ENCODE measurements at regions not wholly inside any gene's neighbourhood (a gene's known extent, or its start where the extent isn't known, plus 50 kb on each side); places are given as distances from the start of the nearest gene placed in this dataset.

DNA sequence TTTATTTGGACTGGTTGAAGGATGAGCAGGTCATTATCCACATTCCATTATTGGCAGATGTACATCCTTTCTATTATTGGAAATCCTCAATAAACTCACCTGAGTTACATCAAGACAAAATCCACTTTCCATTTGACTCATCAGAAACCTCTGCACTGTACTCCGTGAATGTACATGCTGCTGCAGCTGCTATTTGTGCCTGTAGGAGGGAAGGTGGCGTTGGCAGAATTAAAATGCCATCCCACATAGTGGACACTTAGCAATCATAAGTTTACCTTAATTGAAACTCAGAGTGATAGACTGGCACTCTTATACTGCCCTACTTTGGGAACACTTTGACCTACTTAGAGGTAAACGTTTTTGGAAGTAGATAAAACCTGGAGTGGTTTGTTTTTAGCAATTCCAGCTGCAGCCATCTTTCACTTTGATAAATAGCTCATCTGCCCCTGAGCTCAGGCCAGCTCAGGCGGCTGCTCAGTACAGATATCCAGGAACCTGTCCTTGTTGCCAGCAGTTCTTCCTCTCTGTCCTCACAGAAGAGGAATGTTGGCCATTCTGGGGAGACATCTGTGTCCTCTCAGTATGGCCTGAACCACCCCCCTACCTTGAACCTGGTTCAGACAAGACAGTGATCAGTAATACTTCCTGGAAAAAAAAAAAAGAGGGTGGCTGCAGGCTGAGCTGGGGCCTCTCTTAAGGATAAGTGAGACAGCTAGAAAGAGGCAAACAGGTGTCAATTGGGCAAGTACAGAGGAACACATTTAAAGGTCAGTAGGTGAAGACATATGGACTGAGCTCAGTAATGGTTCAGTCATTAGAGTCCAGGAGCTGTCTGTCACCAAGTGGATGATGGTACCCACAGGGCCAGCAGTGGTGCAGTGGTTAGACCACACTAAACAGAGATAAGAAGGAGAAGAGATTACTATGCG is 153.4 kb upstream of the UMPS start:
- Histone ChIP-seq H3K9ac (ENCODE audit: insufficient read depth, low read length, poor library complexity, severe bottlenecking) (no peak overlapping the region), H3K27me3 (ENCODE audit: control insufficient read depth in 2 of 2, insufficient read depth in 2 of 2, low read length in 2 of 2) (no peaks in the 10 kb centered on the region), H3K79me2 (ENCODE audit: insufficient read depth, low read length) (no peaks in the 10 kb centered on the region), H3K4me3 (replicated peaks in 1 of 3; ENCODE audit: low read depth in 2 of 3, low read length in 3 of 3) (no peak overlapping the region), H4K20me1 (ENCODE audit: insufficient read depth, low read length) (no peaks in the 10 kb centered on the region), H3K27ac (ENCODE audit: low read depth in 1 of 2, low read length in 2 of 2) (no peak overlapping the region), H3K36me3 (replicated peaks in 1 of 2; ENCODE audit: control insufficient read depth in 1 of 2, insufficient read depth in 2 of 2, low read length in 2 of 2) (no peaks in the 10 kb centered on the region), H3K4me2 (replicated peaks; ENCODE audit: extremely low read depth, low read length, poor library complexity, severe bottlenecking) (no peak overlapping the region), H3K4me1 (ENCODE audit: control insufficient read depth in 1 of 2, insufficient read depth in 2 of 2, low read length in 2 of 2) (no peaks in the 10 kb centered on the region), H2AFZ (ENCODE audit: insufficient read depth, low read depth, low read length, poor library complexity, severe bottlenecking) (no peak overlapping the region), H3K9me3 (replicated peaks in 1 of 2; ENCODE audit: control insufficient read depth in 1 of 2, insufficient read depth in 1 of 2, low read length in 2 of 2) (no peaks in the 10 kb centered on the region)
- Mint-ChIP-seq H3K4me3 (no peak overlapping the region), H3K27me3 (ENCODE audit: low read depth in 3 of 3) (peaks cover 0 to 6% (median 6%) of the 10 kb centered on the region in 3 donors), H3K27ac (peak overlapping the region in 1 of 7 donors; percentile 50), H3K36me3 (no peaks in the 10 kb centered on the region), H3K4me1 (peaks cover 1% of the 10 kb centered on the region), H3K9me3 (no peaks in the 10 kb centered on the region)
- no peak for DNase-seq
- no CpG with 5 or more reads among the region's 5 CpGs for WGBS (ENCODE audit: insufficient coverage)
- TF ChIP-seq, protein P1, sequence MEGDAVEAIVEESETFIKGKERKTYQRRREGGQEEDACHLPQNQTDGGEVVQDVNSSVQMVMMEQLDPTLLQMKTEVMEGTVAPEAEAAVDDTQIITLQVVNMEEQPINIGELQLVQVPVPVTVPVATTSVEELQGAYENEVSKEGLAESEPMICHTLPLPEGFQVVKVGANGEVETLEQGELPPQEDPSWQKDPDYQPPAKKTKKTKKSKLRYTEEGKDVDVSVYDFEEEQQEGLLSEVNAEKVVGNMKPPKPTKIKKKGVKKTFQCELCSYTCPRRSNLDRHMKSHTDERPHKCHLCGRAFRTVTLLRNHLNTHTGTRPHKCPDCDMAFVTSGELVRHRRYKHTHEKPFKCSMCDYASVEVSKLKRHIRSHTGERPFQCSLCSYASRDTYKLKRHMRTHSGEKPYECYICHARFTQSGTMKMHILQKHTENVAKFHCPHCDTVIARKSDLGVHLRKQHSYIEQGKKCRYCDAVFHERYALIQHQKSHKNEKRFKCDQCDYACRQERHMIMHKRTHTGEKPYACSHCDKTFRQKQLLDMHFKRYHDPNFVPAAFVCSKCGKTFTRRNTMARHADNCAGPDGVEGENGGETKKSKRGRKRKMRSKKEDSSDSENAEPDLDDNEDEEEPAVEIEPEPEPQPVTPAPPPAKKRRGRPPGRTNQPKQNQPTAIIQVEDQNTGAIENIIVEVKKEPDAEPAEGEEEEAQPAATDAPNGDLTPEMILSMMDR (IDR thresholded peaks at IDR 0.05) = no peak
- intact Hi-C loops (cut with micrococcal nuclease) = no loop called here

DNA sequence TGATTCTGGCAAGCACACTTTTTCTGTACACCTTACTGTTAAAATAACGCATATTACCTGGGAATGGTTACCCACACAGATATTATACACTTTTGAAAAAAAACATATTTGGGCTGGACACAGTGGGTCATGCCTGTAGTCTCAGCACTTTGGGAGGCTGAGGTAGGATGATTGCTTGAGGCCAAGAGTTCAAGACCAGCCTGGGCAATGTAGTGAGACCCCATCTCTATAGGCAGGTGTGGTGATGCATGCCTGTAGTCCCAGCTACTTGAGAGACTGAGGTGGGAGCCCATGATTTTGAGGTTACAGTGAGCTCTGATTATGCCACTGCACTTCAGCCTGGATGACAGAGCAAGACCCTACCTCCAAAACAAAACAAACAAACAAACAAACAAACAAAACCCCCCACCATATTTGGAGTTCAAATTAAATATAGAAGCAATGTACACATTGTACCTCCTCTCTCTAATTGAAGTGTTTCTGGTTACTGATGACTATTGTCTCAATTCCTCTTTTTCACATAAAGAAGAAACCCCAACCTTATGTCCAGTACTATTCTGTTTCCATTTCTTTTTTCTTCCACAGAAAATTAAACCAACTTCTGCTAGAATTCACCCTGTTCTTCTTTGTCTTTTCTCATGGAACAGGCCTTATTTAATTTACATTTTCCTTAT is 152.6 kb upstream of the UMPS start:
- peaks cover 1% of the 10 kb centered on the region for H3K4me1 Mint-ChIP-seq
- H3K27me3 ChIP-seq (ENCODE audit: control insufficient read depth in 2 of 2, insufficient read depth in 2 of 2, low read length in 2 of 2) = no peaks in the 10 kb centered on the region
- no peak overlapping the region for H2AFZ ChIP-seq (ENCODE audit: insufficient read depth, low read depth, low read length, poor library complexity, severe bottlenecking)
- H3K79me2 ChIP-seq (ENCODE audit: insufficient read depth, low read length) = no peaks in the 10 kb centered on the region
- no peaks in the 10 kb centered on the region for H3K36me3 Mint-ChIP-seq
- H3K4me3 ChIP-seq (replicated peaks in 1 of 3; ENCODE audit: low read depth in 2 of 3, low read length in 3 of 3) = no peak overlapping the region
- H3K9me3 Mint-ChIP-seq = no peaks in the 10 kb centered on the region
- WGBS (ENCODE audit: insufficient coverage) = no CpG with 5 or more reads among the region's 1 CpG
- intact Hi-C loops (cut with micrococcal nuclease) = no loop called here
- DNase-seq = no peak
- no peak overlapping the region for H3K27ac ChIP-seq (ENCODE audit: low read depth in 1 of 2, low read length in 2 of 2)
- no peak overlapping the region for H3K4me2 ChIP-seq (replicated peaks; ENCODE audit: extremely low read depth, low read length, poor library complexity, severe bottlenecking)
- no peak overlapping the region for H3K27ac Mint-ChIP-seq
- H3K4me1 ChIP-seq (ENCODE audit: control insufficient read depth in 1 of 2, insufficient read depth in 2 of 2, low read length in 2 of 2) = no peaks in the 10 kb centered on the region
- no peak overlapping the region for H3K4me3 Mint-ChIP-seq
- H3K36me3 ChIP-seq (replicated peaks in 1 of 2; ENCODE audit: control insufficient read depth in 1 of 2, insufficient read depth in 2 of 2, low read length in 2 of 2) = no peaks in the 10 kb centered on the region
- TF ChIP-seq, protein P1 (IDR thresholded peaks at IDR 0.05) = no peak
- H3K9ac ChIP-seq (ENCODE audit: insufficient read depth, low read length, poor library complexity, severe bottlenecking) = no peak overlapping the region
- peaks cover 2 to 9% (median 7%) of the 10 kb centered on the region in 3 donors for H3K27me3 Mint-ChIP-seq (ENCODE audit: low read depth in 3 of 3)
- no peaks in the 10 kb centered on the region for H4K20me1 ChIP-seq (ENCODE audit: insufficient read depth, low read length)
- no peaks in the 10 kb centered on the region for H3K9me3 ChIP-seq (replicated peaks in 1 of 2; ENCODE audit: control insufficient read depth in 1 of 2, insufficient read depth in 1 of 2, low read length in 2 of 2)

All from CD14-positive monocyte (primary cell).